Choroid plexus epithelial cell (primary cell): ENCODE measurements at regions not wholly inside any gene's neighbourhood (a gene's known extent, or its start where the extent isn't known, plus 50 kb on each side); places are given as distances from the start of the nearest gene placed in this dataset.

Experiments used
- DNase-seq: peaks from one replicate; pipeline ENCODE4 v3.0.0-alpha.2; 2010; ENCODE audit warnings: low read depth
- H3K4me3 ChIP-seq: 2 replicates; pipeline ENCODE4 v1.5.1; 2011; ENCODE audit warnings: low read depth, mild to moderate bottlenecking, control low read depth, low read length, moderate library complexity
- CTCF ChIP-seq: conservative IDR thresholded peaks from 2 replicates; pipeline ENCODE4 v1.5.1; 2011; ENCODE audit warnings: low read depth, mild to moderate bottlenecking, control low read depth, inconsistent platforms, low read length, moderate library complexity

- no peak for DNase-seq
- TF ChIP-seq CTCF: no peak
- H3K4me3 ChIP-seq: no peak overlapping the region
Measured at GRCh38 chr14:73782623-73783022, 68.4 kb upstream of the PNMA1 start.

GRCh38 chr14:73780896-73781295 is 66.7 kb upstream of the PNMA1 start:
- H3K4me3 ChIP-seq: no peak overlapping the region
- DNase-seq: no peak
- TF ChIP-seq CTCF: no peak

- no peak for TF ChIP-seq CTCF
- DNase-seq: no peak
- no peak overlapping the region for H3K4me3 ChIP-seq
Measured at GRCh38 chr14:73780391-73780790, 66.2 kb upstream of the PNMA1 start.

- no peak for DNase-seq
- no peak overlapping the region for H3K4me3 ChIP-seq
- no peak for TF ChIP-seq CTCF
Measured at GRCh38 chr14:73778736-73779135, 64.6 kb upstream of the PNMA1 start.

- TF ChIP-seq CTCF: no peak
- no peak for DNase-seq
- H3K4me3 ChIP-seq: no peak overlapping the region
Measured at GRCh38 chr14:73777420-73777819, 63.2 kb upstream of the PNMA1 start.

- DNase-seq: no peak
Measured at GRCh38 chr14:73776194-73776537, 62.0 kb upstream of the PNMA1 start.

More at GRCh38 chr14:73776194-73776537, 62.0 kb upstream of the PNMA1 start:
- no peak for TF ChIP-seq CTCF
- no peak overlapping the region for H3K4me3 ChIP-seq
